ENCODE measurements at regions not wholly inside any gene's neighbourhood (a gene's known extent, or its start where the extent isn't known, plus 50 kb on each side); places are given as distances from the start of the nearest gene placed in this dataset.

DNA sequence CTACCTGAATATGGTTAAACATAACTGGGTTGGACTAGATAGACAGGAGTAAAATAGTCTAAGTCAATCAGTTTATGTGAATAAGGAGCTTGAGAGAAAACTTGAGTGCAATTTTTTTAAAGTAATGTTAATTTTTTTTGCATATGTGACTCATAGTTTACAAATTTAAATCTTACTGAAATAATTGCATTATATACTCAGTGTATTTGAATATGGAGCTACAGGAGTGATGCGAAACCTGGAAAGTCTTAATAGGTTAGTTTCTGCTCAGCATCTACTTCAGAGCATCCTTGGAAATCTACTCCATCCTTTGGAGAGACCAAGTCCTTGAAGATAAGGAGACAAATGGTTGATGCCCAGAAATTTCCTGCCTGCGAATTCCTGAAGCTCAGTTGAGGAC is 318.8 kb upstream of the NXPH2 start:
- DNase-seq (ENCODE audit: insufficient read length, low spot score) (no peak), FAIRE-seq (no peak)

GRCh38 chr2:139083121-139083520 is 302.9 kb upstream of the NXPH2 start:
- DNase-seq (ENCODE audit: insufficient read length, low spot score) (no peak), FAIRE-seq (no peak)

DNA sequence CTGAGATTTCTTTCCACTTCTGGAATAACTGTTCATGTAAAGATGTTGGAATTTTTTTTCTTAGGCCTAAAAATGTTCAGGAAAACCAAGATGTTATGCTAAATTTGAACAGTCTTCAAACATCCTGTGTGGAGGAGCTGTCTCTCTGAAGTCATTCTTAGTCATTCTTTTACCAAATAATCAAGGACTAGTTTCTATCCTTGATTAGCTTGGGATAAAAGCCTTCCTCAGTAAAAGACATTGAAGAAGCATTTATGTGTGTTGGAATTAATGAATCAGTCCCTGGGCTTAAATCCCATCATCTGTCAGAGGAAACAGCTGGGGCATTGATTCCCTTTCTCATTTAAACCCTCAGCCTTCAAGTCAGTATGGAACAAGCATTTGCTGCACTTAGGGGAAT is 300.1 kb upstream of the NXPH2 start:
- DNase-seq (ENCODE audit: insufficient read length, low spot score) = no peak

GRCh38 chr2:139079311-139079710 is 299.1 kb upstream of the NXPH2 start:
- DNase-seq (ENCODE audit: insufficient read length, low spot score) (no peak), FAIRE-seq (no peak)

More for the DNA sequence above, 300.1 kb upstream of the NXPH2 start:
- no peak for FAIRE-seq

DNA sequence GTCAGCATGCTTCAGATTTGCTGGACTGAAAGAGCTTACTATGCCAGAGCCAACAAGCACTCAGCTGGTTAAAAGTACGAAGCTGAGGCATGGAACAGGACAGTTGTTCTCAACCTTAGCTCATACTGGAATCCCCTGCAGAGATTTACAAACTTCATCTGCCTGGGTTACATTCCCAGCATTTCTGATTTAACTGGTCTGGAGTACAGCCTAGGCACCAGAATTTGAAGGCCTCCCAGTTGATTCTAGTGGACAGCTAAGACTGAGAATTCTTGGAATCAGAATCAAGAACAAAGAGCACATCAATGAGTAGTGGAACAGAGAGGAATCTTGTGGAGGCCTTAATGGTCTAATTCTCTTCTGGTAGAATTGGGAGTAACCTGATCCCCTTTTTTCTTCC is 298.2 kb upstream of the NXPH2 start:
- no peak for DNase-seq (ENCODE audit: insufficient read length, low spot score)
- no peak for FAIRE-seq

GRCh38 chr2:139077099-139077737 is 297.0 kb upstream of the NXPH2 start:
- DNase-seq (ENCODE audit: insufficient read length, low spot score) = no peak
- no peak for FAIRE-seq

- no peak for FAIRE-seq
- no peak for DNase-seq (ENCODE audit: insufficient read length, low spot score)
These were observed 287.7 kb upstream of the NXPH2 start for GRCh38 chr2:139067874-139068273.

GRCh38 chr2:139067072-139067471 is 286.9 kb upstream of the NXPH2 start:
- FAIRE-seq = no peak
- DNase-seq (ENCODE audit: insufficient read length, low spot score) = no peak

GRCh38 chr2:139064159-139064558 is 284.0 kb upstream of the NXPH2 start:
- no peak for DNase-seq (ENCODE audit: insufficient read length, low spot score)
- no peak for FAIRE-seq

GRCh38 chr2:139059617-139060016 is 279.4 kb upstream of the NXPH2 start:
- DNase-seq (ENCODE audit: insufficient read length, low spot score) (no peak), FAIRE-seq (no peak)

- FAIRE-seq = no peak
These were observed 275.0 kb upstream of the NXPH2 start for GRCh38 chr2:139055202-139055601.

DNA sequence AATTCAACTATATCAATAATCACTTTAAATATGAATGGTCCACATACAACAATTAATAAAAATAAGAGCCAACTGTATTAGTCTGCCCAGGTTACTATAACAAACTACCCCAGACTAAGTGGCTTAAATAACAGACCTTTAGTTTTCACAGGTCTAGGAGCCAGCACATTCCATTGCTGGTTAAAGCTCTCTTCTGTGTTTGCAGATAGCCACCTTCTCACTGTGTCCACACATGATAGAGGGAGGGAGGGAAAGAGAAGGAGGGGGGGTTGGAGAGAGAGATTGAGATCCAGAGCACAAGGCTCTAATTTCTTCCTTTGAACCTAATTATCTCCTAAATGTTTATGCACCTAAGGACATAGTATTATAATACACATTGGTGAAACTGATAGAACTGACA is 267.8 kb upstream of the NXPH2 start:
- DNase-seq (ENCODE audit: insufficient read length, low spot score) (no peak), FAIRE-seq (no peak)

More at GRCh38 chr2:139055202-139055601, 275.0 kb upstream of the NXPH2 start:
- no peak for DNase-seq (ENCODE audit: insufficient read length, low spot score)

GRCh38 chr2:139045524-139045923 is 265.3 kb upstream of the NXPH2 start:
- DNase-seq (ENCODE audit: insufficient read length, low spot score) = no peak
- no peak for FAIRE-seq

DNA sequence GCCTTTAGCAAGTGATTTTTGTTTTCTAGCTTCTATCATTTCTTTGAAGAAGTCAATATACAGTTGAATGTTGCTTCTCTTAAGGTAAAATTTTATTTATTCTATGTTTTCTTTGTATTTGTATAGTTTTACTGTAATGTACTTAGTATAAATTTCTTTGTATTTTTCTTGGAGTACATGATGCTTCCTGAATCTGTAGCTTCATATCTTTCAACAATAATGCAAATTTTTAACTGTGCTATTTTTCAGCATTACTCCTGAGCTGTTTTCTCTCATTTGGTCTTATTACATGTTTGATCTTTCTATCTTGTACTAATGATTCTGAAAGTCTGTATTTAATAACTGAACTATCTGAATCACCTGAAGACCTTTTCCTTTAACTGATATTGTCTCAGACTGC is 253.9 kb upstream of the NXPH2 start:
- FAIRE-seq = no peak
- no peak for DNase-seq (ENCODE audit: insufficient read length, low spot score)

GRCh38 chr2:139033300-139033699 is 253.1 kb upstream of the NXPH2 start:
- no peak for FAIRE-seq
- no peak for DNase-seq (ENCODE audit: insufficient read length, low spot score)

DNA sequence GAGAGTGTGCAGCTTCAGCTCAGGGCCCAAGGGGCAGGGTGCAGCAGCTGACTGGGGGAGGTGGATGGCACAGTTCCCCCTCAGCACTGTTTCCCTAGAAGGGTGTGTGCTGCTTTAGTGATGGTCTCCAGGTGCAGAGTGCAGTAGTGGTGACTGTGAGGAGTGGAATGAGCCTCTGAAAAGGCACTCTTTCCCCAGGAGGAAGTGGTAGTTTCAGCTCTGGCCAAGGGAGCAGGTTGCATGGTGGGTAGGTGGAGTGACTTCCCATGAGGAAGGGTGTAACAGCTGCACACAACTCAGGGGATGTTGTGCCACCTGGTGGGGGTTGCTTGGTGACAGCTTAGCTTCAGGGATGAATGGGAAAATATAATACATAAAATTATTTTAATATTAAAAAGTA is 251.5 kb upstream of the NXPH2 start:
- DNase-seq (ENCODE audit: insufficient read length, low spot score) (no peak), FAIRE-seq (no peak)

DNA sequence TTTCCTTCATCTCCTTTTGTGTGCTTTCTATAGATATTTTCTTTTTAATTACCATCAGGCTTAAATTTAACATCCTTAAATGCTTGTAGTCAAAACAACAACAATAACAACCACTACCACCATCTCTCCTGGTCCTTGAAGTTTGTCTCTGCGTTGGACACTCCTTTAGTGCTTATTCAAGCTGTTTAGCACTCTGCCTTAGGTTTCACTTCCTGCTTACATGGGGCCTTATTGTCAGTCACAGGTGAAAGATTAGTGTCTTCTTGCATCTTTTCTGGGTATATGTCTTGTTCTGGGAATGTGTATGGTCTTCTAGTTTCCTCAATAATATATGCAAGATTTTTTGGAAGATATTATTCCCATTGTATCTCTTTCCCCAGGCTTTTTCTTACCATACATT is 240.1 kb upstream of the NXPH2 start:
- FAIRE-seq (no peak), DNase-seq (ENCODE audit: insufficient read length, low spot score) (no peak)

GRCh38 chr2:139018252-139018651 is 238.1 kb upstream of the NXPH2 start:
- DNase-seq (ENCODE audit: insufficient read length, low spot score) (no peak), FAIRE-seq (no peak)

- FAIRE-seq = no peak
These were observed 226.9 kb upstream of the NXPH2 start for GRCh38 chr2:139007130-139007529.

GRCh38 chr2:139000131-139000785 is 220.1 kb upstream of the NXPH2 start:
- DNase-seq (ENCODE audit: insufficient read length, low spot score) (no peak), FAIRE-seq (no peak)

More at GRCh38 chr2:139007130-139007529, 226.9 kb upstream of the NXPH2 start:
- DNase-seq (ENCODE audit: insufficient read length, low spot score) = no peak

GRCh38 chr2:138997856-138998517 is 217.8 kb upstream of the NXPH2 start:
- FAIRE-seq = no peak
- no peak for DNase-seq (ENCODE audit: insufficient read length, low spot score)

DNA sequence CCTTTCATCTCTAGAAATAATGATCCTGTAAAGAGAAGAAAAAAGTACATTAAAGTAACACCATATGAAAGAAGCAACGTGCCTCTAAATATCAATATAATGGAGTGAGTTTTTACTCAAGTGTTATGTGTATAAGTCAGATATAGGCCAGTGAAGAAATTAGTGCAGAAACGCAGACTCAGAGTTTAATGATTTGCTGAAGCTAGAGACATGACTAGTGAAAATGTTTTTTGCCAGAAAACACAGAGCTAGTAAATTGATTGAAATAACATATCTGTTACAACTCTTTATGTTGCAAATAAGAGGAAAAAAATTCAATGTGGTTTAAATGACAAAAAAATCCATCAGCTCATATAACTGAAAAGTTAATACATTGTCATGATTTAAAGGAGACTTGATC is 217.2 kb upstream of the NXPH2 start:
- no peak for DNase-seq (ENCODE audit: insufficient read length, low spot score)
- no peak for FAIRE-seq
